Activated CD4-positive, alpha-beta memory T cell treated with anti-CD3 and anti-CD28 coated beads, Interleukin-2, amount 10 ng/mL, durations not matched to agents 7 days and 5 days (primary cell): ENCODE measurements at regions not wholly inside any gene's neighbourhood (a gene's known extent, or its start where the extent isn't known, plus 50 kb on each side); places are given as distances from the start of the nearest gene placed in this dataset.

Experiments
- CTCF ChIA-PET: fragments of 350-600 bp; sonication (Branson Sonifier 250); formaldehyde crosslinking; loops from one replicate; lab custom pipeline; 2021; ENCODE audit warnings: antibody characterized with exemption, inconsistent platforms; lab: Charles Lee
- POLR2A ChIA-PET: fragments of 350-600 bp; sonication (Branson Sonifier 250); formaldehyde crosslinking; loops from one replicate; lab custom pipeline; 2021; ENCODE audit warnings: antibody characterized with exemption; lab: Charles Lee
- DNase-seq: peaks from one replicate; pipeline ENCODE4 v3.0.0-alpha.2; 2020
- H3K27ac Mint-ChIP-seq: one replicate; pipeline ENCODE4 v1.8.0; 2021; ENCODE audit warnings: mild to moderate bottlenecking, mixed read lengths
- H3K27me3 Mint-ChIP-seq: one replicate; pipeline ENCODE4 v1.8.0; 2021; ENCODE audit warnings: mixed read lengths
- H3K36me3 Mint-ChIP-seq: one replicate; pipeline ENCODE4 v1.8.0; 2021; ENCODE audit warnings: low read depth, mixed read lengths
- H3K4me1 Mint-ChIP-seq: one replicate; pipeline ENCODE4 v1.8.0; 2021; ENCODE audit warnings: mixed read lengths
- H3K4me3 Mint-ChIP-seq: one replicate; pipeline ENCODE4 v1.8.0; 2021; ENCODE audit warnings: mild to moderate bottlenecking, mixed read lengths
- H3K9me3 Mint-ChIP-seq: one replicate; pipeline ENCODE4 v1.8.0; 2021; ENCODE audit warnings: mixed read lengths

- CTCF ChIA-PET: interaction anchor here (0.9 kb wide), 1 partner anchor 485 kb away, joined by 3 read pairs; no protein-coding TSS in a partner anchor
- Mint-ChIP-seq H3K36me3 (no peaks in the 10 kb centered on the region), H3K27me3 (no peaks in the 10 kb centered on the region), H3K9me3 (peaks cover 3% of the 10 kb centered on the region), H3K4me3 (no peak overlapping the region), H3K4me1 (no peaks in the 10 kb centered on the region), H3K27ac (no peak overlapping the region)
- POLR2A ChIA-PET: no interaction called here
- DNase-seq: no peak
These were observed 157.4 kb downstream of the SHOX2 start for GRCh38 chr3:157948605-157949383.

- POLR2A ChIA-PET: no interaction called here
- no peaks in the 10 kb centered on the region for H3K9me3 Mint-ChIP-seq
- H3K27ac Mint-ChIP-seq: no peak overlapping the region
- H3K36me3 Mint-ChIP-seq: no peaks in the 10 kb centered on the region
- H3K27me3 Mint-ChIP-seq: no peaks in the 10 kb centered on the region
- no peak overlapping the region for H3K4me3 Mint-ChIP-seq
- DNase-seq: no peak
- CTCF ChIA-PET: no interaction called here
- H3K4me1 Mint-ChIP-seq: no peaks in the 10 kb centered on the region
These were observed 167.1 kb downstream of the SHOX2 start for GRCh38 chr3:157939166-157939565.

- Mint-ChIP-seq H3K27ac (no peak overlapping the region), H3K36me3 (no peaks in the 10 kb centered on the region), H3K4me3 (no peak overlapping the region), H3K4me1 (no peaks in the 10 kb centered on the region), H3K9me3 (no peaks in the 10 kb centered on the region), H3K27me3 (no peaks in the 10 kb centered on the region)
- DNase-seq: no peak
- POLR2A ChIA-PET: no interaction called here
- CTCF ChIA-PET: no interaction called here
These were observed 168.0 kb downstream of the SHOX2 start for GRCh38 chr3:157938154-157938779.

GRCh38 chr3:157931517-157931916 is 174.7 kb downstream of the SHOX2 start:
- Mint-ChIP-seq H3K27ac (no peak overlapping the region), H3K27me3 (no peaks in the 10 kb centered on the region), H3K9me3 (no peaks in the 10 kb centered on the region), H3K36me3 (no peaks in the 10 kb centered on the region), H3K4me3 (no peak overlapping the region), H3K4me1 (no peaks in the 10 kb centered on the region)
- ChIA-PET CTCF (no interaction called here), POLR2A (no interaction called here)
- DNase-seq: no peak

GRCh38 chr3:157930000-157930780 is 176.0 kb downstream of the SHOX2 start:
- Mint-ChIP-seq H3K27ac (no peak overlapping the region), H3K9me3 (no peaks in the 10 kb centered on the region), H3K4me3 (no peak overlapping the region), H3K4me1 (no peaks in the 10 kb centered on the region), H3K36me3 (no peaks in the 10 kb centered on the region), H3K27me3 (no peaks in the 10 kb centered on the region)
- ChIA-PET POLR2A (interaction anchor here (0.6 kb wide), 1 partner anchor 1858 kb away, joined by 3 read pairs; no protein-coding TSS in a partner anchor), CTCF (interaction anchor here (0.6 kb wide), 1 partner anchor 193 kb away, joined by 3 read pairs; no protein-coding TSS in a partner anchor)
- DNase-seq: no peak

- no peak overlapping the region for H3K27ac Mint-ChIP-seq
- no peak overlapping the region for H3K4me3 Mint-ChIP-seq
- no peaks in the 10 kb centered on the region for H3K36me3 Mint-ChIP-seq
- no peaks in the 10 kb centered on the region for H3K27me3 Mint-ChIP-seq
- ChIA-PET POLR2A (no interaction called here), CTCF (no interaction called here)
- H3K9me3 Mint-ChIP-seq: no peaks in the 10 kb centered on the region
- DNase-seq: no peak
- H3K4me1 Mint-ChIP-seq: no peaks in the 10 kb centered on the region
These were observed 179.4 kb downstream of the SHOX2 start for GRCh38 chr3:157926822-157927221.

GRCh38 chr3:157922614-157923013 is 183.6 kb downstream of the SHOX2 start:
- ChIA-PET CTCF (interaction anchor here (1.5 kb wide), 1 partner anchor 15 kb away, joined by 3 read pairs; no protein-coding TSS in a partner anchor), POLR2A (no interaction called here)
- Mint-ChIP-seq H3K27me3 (no peaks in the 10 kb centered on the region), H3K27ac (no peak overlapping the region), H3K4me3 (no peak overlapping the region), H3K36me3 (no peaks in the 10 kb centered on the region), H3K9me3 (no peaks in the 10 kb centered on the region), H3K4me1 (no peaks in the 10 kb centered on the region)
- no peak for DNase-seq

GRCh38 chr3:157921811-157922210 is 184.4 kb downstream of the SHOX2 start:
- Mint-ChIP-seq H3K4me3 (no peak overlapping the region), H3K9me3 (no peaks in the 10 kb centered on the region), H3K27me3 (no peaks in the 10 kb centered on the region), H3K4me1 (no peaks in the 10 kb centered on the region), H3K27ac (no peak overlapping the region), H3K36me3 (no peaks in the 10 kb centered on the region)
- POLR2A ChIA-PET: no interaction called here
- no peak for DNase-seq
- CTCF ChIA-PET: interaction anchor here (1.5 kb wide), 1 partner anchor 14 kb away, joined by 3 read pairs; no protein-coding TSS in a partner anchor

GRCh38 chr3:157920822-157921700 is 185.2 kb downstream of the SHOX2 start:
- ChIA-PET CTCF (interaction anchor here (1.5 kb wide), 1 partner anchor 13 kb away, joined by 3 read pairs; no protein-coding TSS in a partner anchor), POLR2A (no interaction called here)
- no peak overlapping the region for H3K27ac Mint-ChIP-seq
- no peak for DNase-seq
- H3K4me1 Mint-ChIP-seq: no peaks in the 10 kb centered on the region
- no peaks in the 10 kb centered on the region for H3K9me3 Mint-ChIP-seq
- H3K4me3 Mint-ChIP-seq: no peak overlapping the region
- no peaks in the 10 kb centered on the region for H3K36me3 Mint-ChIP-seq
- H3K27me3 Mint-ChIP-seq: no peaks in the 10 kb centered on the region

- ChIA-PET CTCF (no interaction called here), POLR2A (no interaction called here)
- no peak for DNase-seq
- Mint-ChIP-seq H3K4me1 (no peaks in the 10 kb centered on the region), H3K27ac (no peak overlapping the region), H3K27me3 (no peaks in the 10 kb centered on the region), H3K36me3 (no peaks in the 10 kb centered on the region), H3K4me3 (no peak overlapping the region), H3K9me3 (no peaks in the 10 kb centered on the region)
These were observed 186.8 kb downstream of the SHOX2 start for GRCh38 chr3:157919319-157919887.

GRCh38 chr3:157918402-157918801 is 187.8 kb downstream of the SHOX2 start:
- no peaks in the 10 kb centered on the region for H3K27me3 Mint-ChIP-seq
- H3K4me1 Mint-ChIP-seq: no peaks in the 10 kb centered on the region
- H3K4me3 Mint-ChIP-seq: no peak overlapping the region
- ChIA-PET POLR2A (no interaction called here), CTCF (no interaction called here)
- H3K9me3 Mint-ChIP-seq: no peaks in the 10 kb centered on the region
- no peak overlapping the region for H3K27ac Mint-ChIP-seq
- no peak for DNase-seq
- H3K36me3 Mint-ChIP-seq: no peaks in the 10 kb centered on the region

GRCh38 chr3:157916672-157917071 is 189.5 kb downstream of the SHOX2 start:
- Mint-ChIP-seq H3K4me1 (no peaks in the 10 kb centered on the region), H3K27me3 (no peaks in the 10 kb centered on the region)
- POLR2A ChIA-PET: no interaction called here

More at GRCh38 chr3:157916672-157917071, 189.5 kb downstream of the SHOX2 start:
- Mint-ChIP-seq H3K27ac (no peak overlapping the region), H3K9me3 (no peaks in the 10 kb centered on the region), H3K36me3 (no peaks in the 10 kb centered on the region), H3K4me3 (no peak overlapping the region)
- no peak for DNase-seq
- CTCF ChIA-PET: no interaction called here
